RWPE2 (cell line): ENCODE measurements at regions not wholly inside any gene's neighbourhood (a gene's known extent, or its start where the extent isn't known, plus 50 kb on each side); places are given as distances from the start of the nearest gene placed in this dataset.

Experiments
- ATAC-seq: fragments of 200-7000 bp; cut with Tn5 transposase; 3 replicates; pipeline ENCODE4 v1.9.1; 2021; ENCODE audit warnings: low read depth
- DNase-seq: peaks from one replicate; pipeline ENCODE4 v3.0.0-alpha.2; 2020; ENCODE audit warnings: low spot score
- H3K27ac ChIP-seq: fragments of 450-650 bp; 2 replicates; pipeline ENCODE4 v1.5.1; 2017; ENCODE audit warnings: mild to moderate bottlenecking; ENCODE audit not compliant: poor library complexity, severe bottlenecking
- H3K27me3 ChIP-seq: fragments of 250-450 bp; sonication (Bioruptor Pico); 2 replicates; pipeline ENCODE4 v1.5.1; 2021; ENCODE audit warnings: mild to moderate bottlenecking, moderate library complexity; ENCODE audit not compliant: insufficient read depth, poor library complexity, severe bottlenecking
- H3K36me3 ChIP-seq: fragments of 250-450 bp; sonication (Bioruptor Pico); 2 replicates; pipeline ENCODE4 v1.5.1; 2020; ENCODE audit warnings: low read depth, mild to moderate bottlenecking, moderate library complexity
- H3K4me1 ChIP-seq: fragments of 250-450 bp; sonication (Bioruptor Pico); 2 replicates; pipeline ENCODE4 v1.5.1; 2021; ENCODE audit warnings: mild to moderate bottlenecking, moderate library complexity; ENCODE audit not compliant: insufficient read depth, poor library complexity, severe bottlenecking
- H3K4me3 ChIP-seq: fragments of 250-450 bp; sonication (Bioruptor Pico); 2 replicates; pipeline ENCODE4 v1.5.1; 2021; ENCODE audit warnings: mild to moderate bottlenecking, moderate library complexity; ENCODE audit not compliant: severe bottlenecking
- H3K9me3 ChIP-seq: fragments of 250-450 bp; sonication (Bioruptor Pico); 2 replicates; pipeline ENCODE4 v1.5.1; 2021; ENCODE audit warnings: mild to moderate bottlenecking, moderate library complexity; ENCODE audit not compliant: severe bottlenecking
- CTCF ChIP-seq: fragments of 450-650 bp; IDR thresholded peaks from one replicate; pipeline ENCODE4 v1.5.1; 2017; ENCODE audit warnings: mild to moderate bottlenecking, moderate library complexity; ENCODE audit not compliant: poor library complexity, severe bottlenecking

GRCh38 chr16:13402601-13403000 is 501.2 kb downstream of the SHISA9 start:
- Histone ChIP-seq H3K36me3 (no peaks in the 10 kb centered on the region), H3K4me1 (no peaks in the 10 kb centered on the region), H3K27ac (peak overlapping the region; percentile 5), H3K27me3 (no peaks in the 10 kb centered on the region), H3K4me3 (no peak overlapping the region), H3K9me3 (no peaks in the 10 kb centered on the region)
- TF ChIP-seq CTCF = no peak
- ATAC-seq = peak; percentile 59
- DNase-seq = no peak

- H3K27me3 ChIP-seq = no peaks in the 10 kb centered on the region
- no peaks in the 10 kb centered on the region for H3K9me3 ChIP-seq
- no peak for TF ChIP-seq CTCF
- ATAC-seq (no peak), DNase-seq (no peak)
- H3K4me3 ChIP-seq = no peak overlapping the region
- no peaks in the 10 kb centered on the region for H3K4me1 ChIP-seq
- H3K36me3 ChIP-seq = no peaks in the 10 kb centered on the region
- H3K27ac ChIP-seq = no peak overlapping the region
Measured at GRCh38 chr16:13403326-13403725, 501.9 kb downstream of the SHISA9 start.

GRCh38 chr16:13414154-13414553 is 505.8 kb upstream of the ERCC4 start:
- H3K27me3 ChIP-seq = no peaks in the 10 kb centered on the region
- DNase-seq (no peak), ATAC-seq (no peak)
- H3K9me3 ChIP-seq = no peaks in the 10 kb centered on the region
- no peaks in the 10 kb centered on the region for H3K36me3 ChIP-seq
- H3K27ac ChIP-seq = no peak overlapping the region
- H3K4me3 ChIP-seq = no peak overlapping the region
- H3K4me1 ChIP-seq = no peaks in the 10 kb centered on the region
- TF ChIP-seq CTCF = no peak

- no peak for TF ChIP-seq CTCF
- H3K4me1 ChIP-seq = no peaks in the 10 kb centered on the region
- DNase-seq = no peak
- no peaks in the 10 kb centered on the region for H3K36me3 ChIP-seq
- no peak for ATAC-seq
- no peaks in the 10 kb centered on the region for H3K27me3 ChIP-seq
- H3K9me3 ChIP-seq = peaks cover 2% of the 10 kb centered on the region
- no peak overlapping the region for H3K4me3 ChIP-seq
- no peak overlapping the region for H3K27ac ChIP-seq
Measured at GRCh38 chr16:13419589-13419988, 500.4 kb upstream of the ERCC4 start.

DNA sequence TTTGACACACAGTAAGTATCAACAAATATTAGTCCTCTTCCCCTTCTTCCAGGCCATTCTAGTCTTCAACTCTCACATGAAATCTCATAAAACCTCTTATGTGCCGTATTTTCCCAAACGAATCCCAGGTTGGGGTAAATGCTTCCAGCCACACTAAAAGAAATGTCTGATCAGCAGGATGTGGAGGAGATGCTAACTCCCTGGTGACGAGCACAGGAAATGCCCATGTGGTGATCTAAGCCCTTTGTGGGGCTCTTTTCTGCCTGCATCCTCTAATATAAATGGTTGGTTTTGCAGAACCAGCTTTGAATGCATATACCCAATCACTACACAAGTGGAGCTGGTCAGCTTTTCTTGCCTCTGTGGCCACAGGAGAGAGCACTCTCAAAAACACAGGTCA is 498.2 kb upstream of the ERCC4 start:
- no peak for TF ChIP-seq CTCF
- no peaks in the 10 kb centered on the region for H3K4me1 ChIP-seq
- H3K4me3 ChIP-seq = no peak overlapping the region
- no peaks in the 10 kb centered on the region for H3K36me3 ChIP-seq
- DNase-seq = no peak
- H3K27me3 ChIP-seq = no peaks in the 10 kb centered on the region
- peak overlapping the region; percentile 6 for H3K27ac ChIP-seq
- H3K9me3 ChIP-seq = peaks cover 2% of the 10 kb centered on the region
- peak; percentile 53; the same call in 2 of the 3 replicates for ATAC-seq
